GM12878 (cell line): ENCODE measurements at regions not wholly inside any gene's neighbourhood (a gene's known extent, or its start where the extent isn't known, plus 50 kb on each side); places are given as distances from the start of the nearest gene placed in this dataset.

Experiments used
- ATAC-seq: fragments of 200-7000 bp; cut with Tn5 transposase; 3 replicates; pipeline ENCODE4 v1.9.1; 2020; ENCODE audit warnings: mild to moderate bottlenecking, moderate library complexity
- BruUV-seq: library from RNA; stranded (reverse); fragments of 400-500 nt; replicated peaks from 2 replicates; lab custom pipeline; 2021; lab: Mats Ljungman, UMichigan
- CTCF ChIA-PET: fragments of 300-600 bp; sonication (Branson Sonifier 250); formaldehyde crosslinking; extraction: SDS; loops from one replicate; lab custom pipeline; 2021; ENCODE audit warnings: inconsistent platforms; lab: Yijun Ruan, JAX
- POLR2A ChIA-PET: fragments of 350-600 bp; formaldehyde crosslinking; extraction: SDS; loops from one replicate; lab custom pipeline; 2021; ENCODE audit warnings: inconsistent platforms; lab: Charles Lee
- RAD21 ChIA-PET: fragments of 300-600 bp; sonication (Branson Sonifier 250); formaldehyde crosslinking; loops from one replicate; lab custom pipeline; 2023; ENCODE audit warnings: antibody characterized with exemption; ENCODE audit not compliant: unreplicated experiment; lab: Charles Lee
- SMC1A ChIA-PET: fragments of 300-600 bp; sonication (Branson Sonifier 250); formaldehyde crosslinking; loops from one replicate; lab custom pipeline; 2023; ENCODE audit not compliant: unreplicated experiment, uncharacterized antibody; lab: Charles Lee
- DNase-seq: peaks from one replicate; pipeline ENCODE4 v3.0.0-alpha.2; 2011; ENCODE audit warnings: low read depth, low spot score
- FAIRE-seq: peaks from 3 replicates; lab custom pipeline; 2011; peaks lifted over from hg19 to GRCh38; lab: Jason Lieb, UNC
- H2AFZ ChIP-seq: 2 replicates; pipeline ENCODE4 v1.6.0; 2011; ENCODE audit warnings: low read depth, low read length, control low read depth; ENCODE audit not compliant: control insufficient read depth
- H3K27ac ChIP-seq: 2 replicates; pipeline ENCODE4 v1.5.1; 2011; ENCODE audit warnings: control low read depth; ENCODE audit not compliant: control insufficient read depth, insufficient read depth
- H3K27me3 ChIP-seq, 2 experiments: replicated peaks in 1 of 2; 2 replicates each; pipeline versions ENCODE4 v1.6.0 to v1.6.1; 2011; ENCODE audit warnings: low read length in 1 of 2; ENCODE audit not compliant: control insufficient read depth in 2 of 2, insufficient read depth in 2 of 2
- H3K36me3 ChIP-seq, 2 experiments: 2 replicates each; pipeline ENCODE4 v1.5.1; 2011; ENCODE audit warnings: low read length in 1 of 2; ENCODE audit not compliant: control insufficient read depth in 2 of 2, insufficient read depth in 2 of 2
- H3K4me1 ChIP-seq: 2 replicates; pipeline ENCODE4 v1.6.1; 2011; ENCODE audit warnings: mild to moderate bottlenecking, low read length, moderate library complexity, mixed read lengths; ENCODE audit not compliant: control insufficient read depth, insufficient read depth
- H3K4me2 ChIP-seq: 2 replicates; pipeline ENCODE4 v1.6.0; 2011; ENCODE audit warnings: control low read depth; ENCODE audit not compliant: control insufficient read depth, insufficient read depth
- H3K4me3 ChIP-seq: fragments of 200-600 bp; sonication (generic); 2 replicates; pipeline ENCODE4 v1.5.1; 2016
- H3K79me2 ChIP-seq: 2 replicates; pipeline ENCODE4 v1.6.0; 2011; ENCODE audit warnings: low read length; ENCODE audit not compliant: control insufficient read depth, insufficient read depth
- H3K9ac ChIP-seq: 2 replicates; pipeline ENCODE4 v1.8.0; 2011; ENCODE audit warnings: low read length, control low read depth, mixed read lengths; ENCODE audit not compliant: control insufficient read depth, insufficient read depth
- H3K9me3 ChIP-seq: replicated peaks from 3 replicates; pipeline ENCODE4 v1.5.1; 2011; ENCODE audit warnings: mild to moderate bottlenecking, low read length; ENCODE audit not compliant: control insufficient read depth, insufficient read depth
- H4K20me1 ChIP-seq: 2 replicates; pipeline ENCODE4 v1.6.0; 2011; ENCODE audit not compliant: control insufficient read depth, insufficient read depth
- CTCF ChIP-seq, 3 experiments: IDR thresholded peaks in 2 of 3; conservative IDR thresholded peaks in 1 of 3; 2 replicates each; pipeline ENCODE4 v1.5.1; 2011; ENCODE audit warnings: low read depth in 3 of 3, low read length in 3 of 3, mild to moderate bottlenecking in 3 of 3, control low read depth in 2 of 3, moderate library complexity in 2 of 3, inconsistent platforms in 1 of 3, mixed read lengths in 1 of 3; ENCODE audit not compliant: control insufficient read depth in 2 of 3, insufficient read depth in 1 of 3; ENCODE audit errors: extremely low read depth in 1 of 3
- FOS ChIP-seq: IDR thresholded peaks from 3 replicates; pipeline ENCODE4 v1.6.1; 2011; ENCODE audit warnings: borderline replicate concordance; ENCODE audit not compliant: insufficient read length; ENCODE audit errors: extremely low read depth
- KDM1A ChIP-seq: fragments of 200-600 bp; sonication (generic); IDR thresholded peaks from 2 replicates; pipeline ENCODE4 v1.6.1; 2016; ENCODE audit warnings: borderline replicate concordance
- RAD21 ChIP-seq: IDR thresholded peaks from 2 replicates; pipeline ENCODE4 v1.6.1; 2011; ENCODE audit warnings: mild to moderate bottlenecking, low read depth, low read length, moderate library complexity; ENCODE audit not compliant: insufficient read depth
- SMC3 ChIP-seq: IDR thresholded peaks from 2 replicates; pipeline ENCODE4 v1.6.1; 2011; ENCODE audit warnings: low read length, improper control_type of control experiment, borderline replicate concordance
- USF1 ChIP-seq: IDR thresholded peaks from 2 replicates; pipeline ENCODE4 v1.6.1; 2011; ENCODE audit warnings: borderline replicate concordance, low read depth, mild to moderate bottlenecking, moderate library complexity, mixed read lengths, low read length; ENCODE audit not compliant: insufficient read depth; ENCODE audit errors: extremely low read length
- WGBS: methylation state at CpG from one replicate; pipeline ENCODE4 v1.1.6; 2016; ENCODE audit warnings: low lambda C conversion rate; ENCODE audit not compliant: insufficient replicate concordance, insufficient coverage; ENCODE audit errors: missing lambda C conversion rate; 5-methylcytosine and 5-hydroxymethylcytosine counted together
- in situ Hi-C: fragments of 300-500 bp; cut with MboI; formaldehyde crosslinking; loops from 9 replicates; pipeline ENCODE4 v1.14.3; 2018; ENCODE audit warnings: mixed read lengths
- intact Hi-C: fragments of 100-400 bp; cut with micrococcal nuclease; formaldehyde crosslinking; loops from one replicate; pipeline ENCODE4 v1.14.2; 2022; ENCODE audit not compliant: unreplicated experiment

- peak; percentile 94 for ATAC-seq
- RAD21 ChIA-PET = interaction anchor here (0.7 to 1.1 kb wide), 2 partner anchors 572 to 1608 kb away, joined by 3 read pairs; no protein-coding TSS in a partner anchor
- no TSS peak for BruUV-seq
Observed at GRCh38 chr11:104254347-104254746, 90.4 kb upstream of the PDGFD start.

More at GRCh38 chr11:104254347-104254746, 90.4 kb upstream of the PDGFD start:
- Histone ChIP-seq H3K9ac (no peak overlapping the region), H3K36me3 (no peaks in the 10 kb centered on the region), H3K4me3 (no peak overlapping the region), H3K27me3 (peaks cover 0 to 4% of the 10 kb centered on the region in 2 experiments; a peak in 2 of 4 replicates), H3K79me2 (no peaks in the 10 kb centered on the region), H2AFZ (no peak overlapping the region), H3K27ac (no peak overlapping the region), H3K4me1 (no peaks in the 10 kb centered on the region), H3K9me3 (no peaks in the 10 kb centered on the region), H3K4me2 (no peak overlapping the region), H4K20me1 (no peaks in the 10 kb centered on the region)
- no peak for FAIRE-seq
- ChIA-PET SMC1A (interaction anchor here (0.6 to 1.4 kb wide), 2 partner anchors 23 to 304 kb away, joined by 3 read pairs; no protein-coding TSS in a partner anchor), POLR2A (no interaction called here), CTCF (interaction anchor here (0.6 to 2.1 kb wide), 9 partner anchors 9 to 573 kb away, joined by 3 to 14 read pairs (median 3); no protein-coding TSS in a partner anchor)
- 33% methylated on average over 8 of the region's 8 CpGs for WGBS
- no peak for TF ChIP-seq USF1
- no peak for TF ChIP-seq KDM1A
- peak; percentile 43 to 73 (median 66) for TF ChIP-seq CTCF (IDR thresholded peaks at IDR 0.05 in 2 of 3, conservative IDR thresholded peaks at IDR 0.05 in 1 of 3; ENCODE audit: control insufficient read depth in 2 of 3, extremely low read depth in 1 of 3, insufficient read depth in 1 of 3, low read depth in 3 of 3, low read length in 3 of 3)
- peak; percentile 37 for TF ChIP-seq SMC3
- TF ChIP-seq RAD21 = peak; percentile 56
- no peak for TF ChIP-seq FOS
- in situ Hi-C loops (no loop called here), intact Hi-C loops (no loop called here)
- DNase-seq = no peak
